IMR-90 (cell line): ENCODE measurements at regions not wholly inside any gene's neighbourhood (a gene's known extent, or its start where the extent isn't known, plus 50 kb on each side); places are given as distances from the start of the nearest gene placed in this dataset.
A peak's percentile ranks its signal among the peaks of the same experiment; 100 is the strongest.

Experiments used
- ATAC-seq: fragments of 200-7000 bp; cut with Tn5 transposase; 2 replicates; pipeline ENCODE4 v1.9.1; 2020; ENCODE audit warnings: low read depth, mild to moderate bottlenecking, moderate library complexity
- BruUV-seq: library from RNA; stranded (reverse); fragments of 400-500 nt; replicated peaks from 2 replicates; lab custom pipeline; 2021; lab: Mats Ljungman, UMichigan
- CTCF ChIA-PET: fragments of 300-600 bp; formaldehyde crosslinking; extraction: SDS; loops from one replicate; lab custom pipeline; 2021; ENCODE audit warnings: antibody characterized with exemption; lab: Yijun Ruan, JAX
- POLR2A ChIA-PET: fragments of 300-600 bp; sonication (Branson Sonifier 250); formaldehyde crosslinking; loops from one replicate; lab custom pipeline; 2022; ENCODE audit warnings: antibody characterized with exemption; ENCODE audit not compliant: unreplicated experiment; lab: Charles Lee
- DNase-seq: peaks from one replicate; pipeline ENCODE4 v3.0.0; 2013
- H2AFZ ChIP-seq: replicated peaks from 2 replicates; pipeline ENCODE3; 2013; ENCODE audit warnings: low read length, mild to moderate bottlenecking; ENCODE audit not compliant: poor library complexity
- H2AK5ac ChIP-seq: 2 replicates; pipeline ENCODE4 v1.6.1; 2013; ENCODE audit warnings: low read depth, low read length, inconsistent platforms
- H2AK9ac ChIP-seq: replicated peaks from 2 replicates; pipeline ENCODE3; 2013; ENCODE audit warnings: mild to moderate bottlenecking, low read depth, low read length, moderate library complexity; ENCODE audit not compliant: poor library complexity
- H2BK120ac ChIP-seq: 2 replicates; pipeline ENCODE4 v1.6.1; 2013; ENCODE audit warnings: low read depth, low read length, inconsistent platforms
- H2BK15ac ChIP-seq: 3 replicates; pipeline ENCODE4 v1.6.1; 2013; ENCODE audit warnings: low read depth, low read length, inconsistent platforms
- H2BK20ac ChIP-seq: 2 replicates; pipeline ENCODE4 v1.6.1; 2013; ENCODE audit warnings: low read depth, mild to moderate bottlenecking, inconsistent platforms, low read length, moderate library complexity
- H2BK5ac ChIP-seq: 2 replicates; pipeline ENCODE4 v1.6.1; 2013; ENCODE audit warnings: mild to moderate bottlenecking, low read depth, low read length, inconsistent platforms; ENCODE audit not compliant: poor library complexity, severe bottlenecking
- H3K14ac ChIP-seq: replicated peaks from 2 replicates; pipeline ENCODE4 v1.6.1; 2013; ENCODE audit warnings: low read depth, low read length, inconsistent platforms
- H3K18ac ChIP-seq: 2 replicates; pipeline ENCODE4 v1.6.1; 2013; ENCODE audit warnings: low read depth, low read length, control low read depth
- H3K23ac ChIP-seq: 2 replicates; pipeline ENCODE4 v1.6.1; 2013; ENCODE audit warnings: low read depth, low read length, inconsistent platforms
- H3K27ac ChIP-seq: 2 replicates; pipeline ENCODE4 v1.5.1; 2013; ENCODE audit warnings: mild to moderate bottlenecking, control low read depth, low read length; ENCODE audit not compliant: insufficient read depth
- H3K27me3 ChIP-seq: 2 replicates; pipeline ENCODE4 v1.6.1; 2013; ENCODE audit warnings: low read length; ENCODE audit not compliant: control insufficient read depth, insufficient read depth
- H3K36me3 ChIP-seq: 2 replicates; pipeline ENCODE4 v1.6.1; 2013; ENCODE audit warnings: low read length, mixed read lengths; ENCODE audit not compliant: control insufficient read depth, insufficient read depth
- H3K4ac ChIP-seq: 2 replicates; pipeline ENCODE4 v1.6.1; 2013; ENCODE audit warnings: low read depth, low read length, inconsistent platforms
- H3K4me1 ChIP-seq: 2 replicates; pipeline ENCODE4 v1.6.1; 2013; ENCODE audit warnings: low read length, mixed read lengths; ENCODE audit not compliant: control insufficient read depth, insufficient read depth
- H3K4me2 ChIP-seq: 2 replicates; pipeline ENCODE4 v1.6.1; 2013; ENCODE audit warnings: low read depth, mild to moderate bottlenecking, control low read depth, low read length, moderate library complexity
- H3K4me3 ChIP-seq: 2 replicates; pipeline ENCODE4 v1.5.1; 2013; ENCODE audit warnings: low read depth, mild to moderate bottlenecking, control low read depth, low read length, moderate library complexity; ENCODE audit not compliant: insufficient read depth
- H3K56ac ChIP-seq: 2 replicates; pipeline ENCODE4 v1.6.1; 2013; ENCODE audit warnings: low read length, inconsistent platforms; ENCODE audit not compliant: insufficient read depth; ENCODE audit errors: extremely low read depth
- H3K79me1 ChIP-seq, 2 experiments: 2 replicates each; pipeline ENCODE4 v1.6.1; 2013; ENCODE audit warnings: low read length in 2 of 2, inconsistent platforms in 1 of 2, low read depth in 1 of 2
- H3K9ac ChIP-seq: 2 replicates; pipeline ENCODE4 v1.6.1; 2013; ENCODE audit warnings: low read depth, low read length, control low read depth
- H3K9me1 ChIP-seq: 2 replicates; pipeline ENCODE4 v1.6.1; 2013; ENCODE audit warnings: low read length, inconsistent platforms; ENCODE audit not compliant: insufficient read depth
- H3K9me3 ChIP-seq: 2 replicates; pipeline ENCODE4 v1.6.1; 2013; ENCODE audit warnings: low read length; ENCODE audit not compliant: control insufficient read depth, insufficient read depth
- H4K20me1 ChIP-seq: 2 replicates; pipeline ENCODE4 v1.6.1; 2013; ENCODE audit warnings: low read length, inconsistent platforms; ENCODE audit not compliant: insufficient read depth
- H4K5ac ChIP-seq: 2 replicates; pipeline ENCODE4 v1.6.1; 2013; ENCODE audit warnings: mild to moderate bottlenecking, low read depth, low read length, control low read depth
- H4K8ac ChIP-seq, 2 experiments: 2 replicates each; pipeline ENCODE4 v1.6.1; 2013; ENCODE audit warnings: low read depth in 2 of 2, low read length in 2 of 2, control low read depth in 1 of 2, inconsistent platforms in 1 of 2
- H4K91ac ChIP-seq: 2 replicates; pipeline ENCODE4 v1.6.1; 2013; ENCODE audit warnings: low read depth, low read length, inconsistent platforms; ENCODE audit not compliant: insufficient read depth
- BHLHE40 ChIP-seq: fragments of 150-350 bp; IDR thresholded peaks from 2 replicates; pipeline ENCODE4 v1.6.1; 2016; ENCODE audit warnings: mild to moderate bottlenecking, low read depth, low read length
- CEBPB ChIP-seq: IDR thresholded peaks from 2 replicates; pipeline ENCODE4 v1.6.1; 2012; ENCODE audit warnings: low read depth, low read length, improper control_type of control experiment
- CHD1 ChIP-seq: IDR thresholded peaks from 2 replicates; pipeline ENCODE4 v1.6.1; 2012; ENCODE audit warnings: low read depth, low read length, improper control_type of control experiment
- MAZ ChIP-seq: IDR thresholded peaks from 2 replicates; pipeline ENCODE4 v1.6.1; 2012; ENCODE audit warnings: low read depth, mild to moderate bottlenecking, low read length, improper control_type of control experiment, moderate library complexity, borderline replicate concordance
- MXI1 ChIP-seq: IDR thresholded peaks from 2 replicates; pipeline ENCODE4 v1.6.1; 2012; ENCODE audit warnings: low read depth, mild to moderate bottlenecking, low read length, moderate library complexity, borderline replicate concordance
- POLR2A ChIP-seq: IDR thresholded peaks from 2 replicates; pipeline ENCODE4 v1.6.1; 2012; ENCODE audit warnings: mild to moderate bottlenecking, low read depth, low read length
- RFX5 ChIP-seq: IDR thresholded peaks from 2 replicates; pipeline ENCODE4 v1.8.0; 2012; ENCODE audit warnings: low read depth, mild to moderate bottlenecking, low read length, moderate library complexity
- dilution Hi-C: fragments of 300-500 bp; cut with HindIII; formaldehyde crosslinking; loops from one replicate; pipeline ENCODE4 v1.14.3; 2018; ENCODE audit warnings: low sequenced_read_pairs; ENCODE audit not compliant: unreplicated experiment
- in situ Hi-C: fragments of 300-500 bp; cut with MboI; formaldehyde crosslinking; loops from 3 replicates; pipeline ENCODE4 v1.14.3; 2019; ENCODE audit warnings: low sequenced_read_pairs, inconsistent platforms, mixed read lengths
- intact Hi-C: fragments of 100-400 bp; cut with micrococcal nuclease; formaldehyde crosslinking; loops from 2 replicates; pipeline ENCODE4 v1.10.0; 2022
- TF ChIP-seq, protein P1 (sequence below): fragments of 150-350 bp; IDR thresholded peaks from 2 replicates; pipeline ENCODE4 v1.6.1; 2016; ENCODE audit warnings: low read depth, mild to moderate bottlenecking, low read length, moderate library complexity, borderline replicate concordance
- TF ChIP-seq, protein P2 (sequence below): conservative IDR thresholded peaks from 2 replicates; pipeline ENCODE4 v1.5.1; 2012; ENCODE audit warnings: mild to moderate bottlenecking, low read depth, low read length, improper control_type of control experiment

- H2AK9ac ChIP-seq: peak overlapping the region; percentile 65
- no peak overlapping the region for H3K23ac ChIP-seq
- peaks cover 14% of the 10 kb centered on the region for H3K9me1 ChIP-seq
- no TSS peak for BruUV-seq
- no peak overlapping the region for H4K91ac ChIP-seq
- no peak overlapping the region; the same call in 1 of the 2 replicates for H2BK120ac ChIP-seq
- H3K4me1 ChIP-seq: peaks cover 8% of the 10 kb centered on the region
- H3K27ac ChIP-seq: no peak overlapping the region
- H2BK20ac ChIP-seq: no peak overlapping the region; the same call in 1 of the 2 replicates
- dilution Hi-C loops: no loop called here
- no peak overlapping the region for H3K4me2 ChIP-seq
- H2BK5ac ChIP-seq: no peak overlapping the region
- H3K4ac ChIP-seq: peak overlapping the region; percentile 3; the same call in 1 of the 2 replicates
- H4K20me1 ChIP-seq: no peaks in the 10 kb centered on the region
- TF ChIP-seq MAZ (no peak), BHLHE40 (no peak), CHD1 (no peak), CEBPB (peak; percentile 94), RFX5 (no peak), POLR2A (no peak), MXI1 (no peak)
- TF ChIP-seq, protein P1, sequence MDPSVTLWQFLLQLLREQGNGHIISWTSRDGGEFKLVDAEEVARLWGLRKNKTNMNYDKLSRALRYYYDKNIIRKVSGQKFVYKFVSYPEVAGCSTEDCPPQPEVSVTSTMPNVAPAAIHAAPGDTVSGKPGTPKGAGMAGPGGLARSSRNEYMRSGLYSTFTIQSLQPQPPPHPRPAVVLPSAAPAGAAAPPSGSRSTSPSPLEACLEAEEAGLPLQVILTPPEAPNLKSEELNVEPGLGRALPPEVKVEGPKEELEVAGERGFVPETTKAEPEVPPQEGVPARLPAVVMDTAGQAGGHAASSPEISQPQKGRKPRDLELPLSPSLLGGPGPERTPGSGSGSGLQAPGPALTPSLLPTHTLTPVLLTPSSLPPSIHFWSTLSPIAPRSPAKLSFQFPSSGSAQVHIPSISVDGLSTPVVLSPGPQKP: no peak
- TF ChIP-seq, protein P2, sequence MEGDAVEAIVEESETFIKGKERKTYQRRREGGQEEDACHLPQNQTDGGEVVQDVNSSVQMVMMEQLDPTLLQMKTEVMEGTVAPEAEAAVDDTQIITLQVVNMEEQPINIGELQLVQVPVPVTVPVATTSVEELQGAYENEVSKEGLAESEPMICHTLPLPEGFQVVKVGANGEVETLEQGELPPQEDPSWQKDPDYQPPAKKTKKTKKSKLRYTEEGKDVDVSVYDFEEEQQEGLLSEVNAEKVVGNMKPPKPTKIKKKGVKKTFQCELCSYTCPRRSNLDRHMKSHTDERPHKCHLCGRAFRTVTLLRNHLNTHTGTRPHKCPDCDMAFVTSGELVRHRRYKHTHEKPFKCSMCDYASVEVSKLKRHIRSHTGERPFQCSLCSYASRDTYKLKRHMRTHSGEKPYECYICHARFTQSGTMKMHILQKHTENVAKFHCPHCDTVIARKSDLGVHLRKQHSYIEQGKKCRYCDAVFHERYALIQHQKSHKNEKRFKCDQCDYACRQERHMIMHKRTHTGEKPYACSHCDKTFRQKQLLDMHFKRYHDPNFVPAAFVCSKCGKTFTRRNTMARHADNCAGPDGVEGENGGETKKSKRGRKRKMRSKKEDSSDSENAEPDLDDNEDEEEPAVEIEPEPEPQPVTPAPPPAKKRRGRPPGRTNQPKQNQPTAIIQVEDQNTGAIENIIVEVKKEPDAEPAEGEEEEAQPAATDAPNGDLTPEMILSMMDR: no peak
- ChIA-PET CTCF (no interaction called here), POLR2A (no interaction called here)
- peak overlapping the region; percentile 26 for H2AFZ ChIP-seq
- H4K5ac ChIP-seq: no peak overlapping the region
- no peaks in the 10 kb centered on the region for H3K79me1 ChIP-seq
- no peak overlapping the region for H4K8ac ChIP-seq
- DNase-seq (peak; percentile 70), ATAC-seq (peak; percentile 69)
- no peaks in the 10 kb centered on the region for H3K27me3 ChIP-seq
- peak overlapping the region; percentile 51; the same call in 1 of the 2 replicates for H2AK5ac ChIP-seq
- no peak overlapping the region for H3K18ac ChIP-seq
- in situ Hi-C loops: no loop called here
- intact Hi-C loops: no loop called here
- H3K4me3 ChIP-seq: no peak overlapping the region
- peaks cover 4% of the 10 kb centered on the region for H3K9me3 ChIP-seq
- no peak overlapping the region for H2BK15ac ChIP-seq
- no peak overlapping the region for H3K9ac ChIP-seq
- H3K36me3 ChIP-seq: no peaks in the 10 kb centered on the region
- no peak overlapping the region for H3K14ac ChIP-seq
- H3K56ac ChIP-seq: no peak overlapping the region
These were observed 314.3 kb downstream of the C16orf95 start for GRCh38 chr16:87002717-87003413.
